ENCODE measurements at regions not wholly inside any gene's neighbourhood (a gene's known extent, or its start where the extent isn't known, plus 50 kb on each side); places are given as distances from the start of the nearest gene placed in this dataset.

DNA sequence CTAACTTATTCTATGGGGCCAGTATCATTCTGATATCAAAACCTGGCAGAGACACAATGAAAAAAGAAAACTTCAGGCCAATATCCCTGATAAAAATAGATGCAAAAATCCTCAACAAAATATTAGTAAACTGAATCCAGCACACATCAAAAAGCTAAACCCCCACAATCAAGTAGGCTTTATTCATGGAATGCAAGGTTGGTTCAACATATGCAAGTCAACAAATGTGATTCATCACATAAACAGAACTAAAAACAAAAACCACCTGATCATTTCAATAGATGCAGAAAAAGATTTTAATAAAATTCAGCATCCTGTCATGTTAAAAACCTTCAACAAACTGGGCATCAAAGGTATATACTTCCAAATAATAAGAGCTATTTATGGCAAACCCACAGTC, 133.9 kb upstream of the SSTR4 start:
- TF ChIP-seq POLR2AphosphoS5 (IDR thresholded peaks at IDR 0.05; ENCODE audit: low read depth, low read length): no peak
- no peak for TF ChIP-seq POLR2A (IDR thresholded peaks at IDR 0.05; ENCODE audit: low read depth, low read length)
